GM13976 (cell line): ENCODE measurements at regions not wholly inside any gene's neighbourhood (a gene's known extent, or its start where the extent isn't known, plus 50 kb on each side); places are given as distances from the start of the nearest gene placed in this dataset.

Source experiments
- DNase-seq: peaks from one replicate; pipeline ENCODE4 v3.0.0; 2012; ENCODE audit warnings: low spot score
- CTCF ChIP-seq: IDR thresholded peaks from 2 replicates; pipeline ENCODE4 v1.5.1; 2012; ENCODE audit warnings: borderline replicate concordance, mild to moderate bottlenecking; ENCODE audit not compliant: insufficient read depth; ENCODE audit errors: extremely low read depth, missing control alignments, control extremely low read depth
- in situ Hi-C: fragments of 300-500 bp; cut with MboI; formaldehyde crosslinking; loops from one replicate; pipeline ENCODE4 v1.12.0; 2022; ENCODE audit warnings: low sequenced_read_pairs, mixed read lengths, inconsistent platforms; ENCODE audit not compliant: unreplicated experiment

- in situ Hi-C loops, result no loop called here
- no peak for TF ChIP-seq CTCF
Measured at GRCh38 chr1:177517546-177517945, 346.8 kb downstream of the BRINP2 start.

GRCh38 chr1:177514207-177514606, 343.4 kb downstream of the BRINP2 start:
- no peak for TF ChIP-seq CTCF
- DNase-seq, result no peak
- in situ Hi-C loops, result no loop called here

More at GRCh38 chr1:177517546-177517945, 346.8 kb downstream of the BRINP2 start:
- DNase-seq, result no peak

GRCh38 chr1:177511036-177511435, 340.3 kb downstream of the BRINP2 start:
- DNase-seq, result no peak
- no peak for TF ChIP-seq CTCF
- in situ Hi-C loops, result no loop called here

DNA sequence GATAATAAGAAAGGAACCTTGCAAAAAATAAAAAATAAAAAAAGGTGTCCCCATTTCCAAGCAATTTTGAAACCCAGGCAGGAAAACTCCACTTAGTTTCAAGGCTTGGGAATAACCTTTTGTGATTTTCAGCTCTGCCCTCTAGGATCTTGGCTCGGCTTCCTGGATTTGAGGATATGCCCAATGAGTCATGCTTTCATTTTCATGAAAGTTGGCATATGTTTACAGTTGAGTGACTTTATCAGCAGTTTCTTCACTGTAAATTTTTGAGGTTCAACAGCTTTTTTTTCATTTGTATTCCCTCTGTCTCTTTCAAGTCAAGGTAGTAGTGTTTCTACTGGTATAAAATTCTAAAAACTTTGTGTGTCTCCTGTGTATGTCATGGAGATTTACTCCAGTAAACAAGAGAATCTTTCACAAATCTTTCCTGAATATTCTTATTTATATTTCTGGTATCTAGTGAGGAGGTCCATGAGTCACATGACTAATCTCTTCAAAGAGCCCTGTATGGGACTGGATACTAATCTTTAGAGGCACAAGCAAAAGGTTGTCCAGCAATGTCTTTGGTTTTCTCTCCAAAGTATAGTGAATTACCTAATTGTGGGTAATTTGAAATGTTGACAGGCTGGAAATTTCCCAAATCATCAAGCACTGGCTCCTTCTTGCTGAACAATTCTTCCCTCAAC, 335.3 kb downstream of the BRINP2 start:
- TF ChIP-seq CTCF, result no peak
- in situ Hi-C loops, result no loop called here
- no peak for DNase-seq

GRCh38 chr1:177495878-177496277, 325.1 kb downstream of the BRINP2 start:
- in situ Hi-C loops, result no loop called here
- no peak for TF ChIP-seq CTCF
- DNase-seq, result no peak

- TF ChIP-seq CTCF, result no peak
- in situ Hi-C loops, result no loop called here
- no peak for DNase-seq
Measured at GRCh38 chr1:177490786-177491185, 320.0 kb downstream of the BRINP2 start.
